Loucy (cell line): ENCODE measurements at regions not wholly inside any gene's neighbourhood (a gene's known extent, or its start where the extent isn't known, plus 50 kb on each side); places are given as distances from the start of the nearest gene placed in this dataset.

ENCODE experiments used
- CTCF ChIP-seq: fragments of 200-600 bp; sonication (generic); conservative IDR thresholded peaks from 2 replicates; pipeline ENCODE4 v1.5.1; 2014; ENCODE audit warnings: mild to moderate bottlenecking, antibody characterized with exemption, low read length
- EZH2phosphoT487 ChIP-seq: fragments of 200-600 bp; IDR thresholded peaks from 2 replicates; pipeline ENCODE4 v1.6.1; 2018; ENCODE audit warnings: antibody characterized with exemption, mild to moderate bottlenecking, moderate library complexity, borderline replicate concordance

- TF ChIP-seq CTCF (no peak), EZH2phosphoT487 (no peak)
These were observed 211.0 kb upstream of the AKR1E2 start for GRCh38 chr10:4615042-4615441.
